SU-DHL-6 (cell line): ENCODE measurements at regions not wholly inside any gene's neighbourhood (a gene's known extent, or its start where the extent isn't known, plus 50 kb on each side); places are given as distances from the start of the nearest gene placed in this dataset.

ENCODE experiments used
- H2AFZ ChIP-seq: fragments of 200-600 bp; sonication (generic); 2 replicates; pipeline ENCODE4 v1.6.1; 2014; ENCODE audit warnings: low read depth, mild to moderate bottlenecking, moderate library complexity, mixed read lengths, antibody characterized with exemption, low read length; ENCODE audit not compliant: severe bottlenecking
- H3F3A ChIP-seq: fragments of 200-600 bp; shearing (Covaris generic); 2 replicates; pipeline ENCODE4 v1.6.0; 2016; ENCODE audit warnings: antibody characterized with exemption, mild to moderate bottlenecking; ENCODE audit not compliant: insufficient read depth
- H3K27ac ChIP-seq: fragments of 200-600 bp; sonication (generic); 2 replicates; pipeline ENCODE4 v1.5.1; 2016; ENCODE audit warnings: low read depth, mild to moderate bottlenecking, low read length, moderate library complexity, mixed read lengths
- H3K27me3 ChIP-seq: fragments of 200-600 bp; sonication (generic), shearing (Covaris generic); 2 replicates; pipeline ENCODE4 v1.6.0; 2014; ENCODE audit warnings: mild to moderate bottlenecking, low read length
- H3K36me3 ChIP-seq: fragments of 200-600 bp; sonication (generic); 2 replicates; pipeline ENCODE4 v1.6.1; 2014; ENCODE audit warnings: mild to moderate bottlenecking, low read length, mixed read lengths
- H3K4me2 ChIP-seq: fragments of 300-600, 200-600 bp; shearing (Covaris generic), sonication (generic); 2 replicates; pipeline ENCODE4 v1.6.0; 2014; ENCODE audit warnings: low read length, low read depth, mild to moderate bottlenecking; ENCODE audit not compliant: poor library complexity, severe bottlenecking
- H3K4me3 ChIP-seq: fragments of 200-600 bp; sonication (generic); 2 replicates; pipeline ENCODE4 v1.5.1; 2014; ENCODE audit warnings: antibody characterized with exemption, low read length, mild to moderate bottlenecking, mixed read lengths; ENCODE audit not compliant: insufficient read depth, poor library complexity, severe bottlenecking
- H3K79me2 ChIP-seq: fragments of 200-600 bp; sonication (generic); 2 replicates; pipeline ENCODE4 v1.6.1; 2014; ENCODE audit warnings: mild to moderate bottlenecking, low read length, moderate library complexity; ENCODE audit not compliant: insufficient read depth
- H3K9ac ChIP-seq: fragments of 200-600 bp; sonication (generic); 2 replicates; pipeline ENCODE4 v1.7.0; 2014; ENCODE audit warnings: mild to moderate bottlenecking, low read length
- H3K9me2 ChIP-seq: fragments of 200-600 bp; sonication (generic); replicated peaks from 2 replicates; pipeline ENCODE4 v1.6.1; 2014; ENCODE audit warnings: low read length; ENCODE audit not compliant: insufficient read depth
- H3K9me3 ChIP-seq: fragments of 200-600 bp; sonication (generic); 2 replicates; pipeline ENCODE4 v1.6.1; 2014; ENCODE audit warnings: low read length, mixed read lengths; ENCODE audit not compliant: insufficient read depth
- H4K20me1 ChIP-seq: fragments of 200-600 bp; sonication (generic); 2 replicates; pipeline ENCODE4 v1.6.1; 2014; ENCODE audit warnings: low read depth, mild to moderate bottlenecking, antibody characterized with exemption, low read length, moderate library complexity, mixed read lengths
- EZH2phosphoT487 ChIP-seq: fragments of 200-600 bp; sonication (generic), shearing (Covaris generic); conservative IDR thresholded peaks from 2 replicates; pipeline ENCODE4 v1.6.1; 2018; ENCODE audit warnings: mild to moderate bottlenecking, antibody characterized with exemption, low read length, moderate library complexity, mixed read lengths
- TF ChIP-seq, protein P1 (sequence below): fragments of 200-600 bp; sonication (generic); IDR thresholded peaks from one replicate; pipeline ENCODE4 v1.5.1; 2017; ENCODE audit warnings: antibody characterized with exemption, mild to moderate bottlenecking, low read length, moderate library complexity; ENCODE audit not compliant: insufficient read depth, poor library complexity, severe bottlenecking

- TF ChIP-seq EZH2phosphoT487: no peak
- TF ChIP-seq, protein P1, sequence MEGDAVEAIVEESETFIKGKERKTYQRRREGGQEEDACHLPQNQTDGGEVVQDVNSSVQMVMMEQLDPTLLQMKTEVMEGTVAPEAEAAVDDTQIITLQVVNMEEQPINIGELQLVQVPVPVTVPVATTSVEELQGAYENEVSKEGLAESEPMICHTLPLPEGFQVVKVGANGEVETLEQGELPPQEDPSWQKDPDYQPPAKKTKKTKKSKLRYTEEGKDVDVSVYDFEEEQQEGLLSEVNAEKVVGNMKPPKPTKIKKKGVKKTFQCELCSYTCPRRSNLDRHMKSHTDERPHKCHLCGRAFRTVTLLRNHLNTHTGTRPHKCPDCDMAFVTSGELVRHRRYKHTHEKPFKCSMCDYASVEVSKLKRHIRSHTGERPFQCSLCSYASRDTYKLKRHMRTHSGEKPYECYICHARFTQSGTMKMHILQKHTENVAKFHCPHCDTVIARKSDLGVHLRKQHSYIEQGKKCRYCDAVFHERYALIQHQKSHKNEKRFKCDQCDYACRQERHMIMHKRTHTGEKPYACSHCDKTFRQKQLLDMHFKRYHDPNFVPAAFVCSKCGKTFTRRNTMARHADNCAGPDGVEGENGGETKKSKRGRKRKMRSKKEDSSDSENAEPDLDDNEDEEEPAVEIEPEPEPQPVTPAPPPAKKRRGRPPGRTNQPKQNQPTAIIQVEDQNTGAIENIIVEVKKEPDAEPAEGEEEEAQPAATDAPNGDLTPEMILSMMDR: no peak
- no peaks in the 10 kb centered on the region for H4K20me1 ChIP-seq
- no peak overlapping the region for H3K27ac ChIP-seq
- no peaks in the 10 kb centered on the region for H3K9me2 ChIP-seq
- H3F3A ChIP-seq: no peaks in the 10 kb centered on the region
- no peak overlapping the region for H2AFZ ChIP-seq
- H3K4me2 ChIP-seq: no peak overlapping the region
- no peaks in the 10 kb centered on the region; the same call in 1 of the 2 replicates for H3K9me3 ChIP-seq
- no peaks in the 10 kb centered on the region for H3K27me3 ChIP-seq
- no peak overlapping the region for H3K4me3 ChIP-seq
- H3K79me2 ChIP-seq: no peaks in the 10 kb centered on the region
- H3K9ac ChIP-seq: no peak overlapping the region
- H3K36me3 ChIP-seq: no peaks in the 10 kb centered on the region
Observed at GRCh38 chr14:104333646-104334423, 195.4 kb downstream of the KIF26A start.

GRCh38 chr14:104334424-104335161, 196.2 kb downstream of the KIF26A start:
- no peaks in the 10 kb centered on the region for H3K36me3 ChIP-seq
- TF ChIP-seq EZH2phosphoT487: no peak
- TF ChIP-seq, protein P1: no peak
- no peaks in the 10 kb centered on the region for H3F3A ChIP-seq
- H3K9ac ChIP-seq: no peak overlapping the region
- H2AFZ ChIP-seq: no peak overlapping the region
- no peak overlapping the region for H3K4me3 ChIP-seq
- no peaks in the 10 kb centered on the region for H3K79me2 ChIP-seq
- no peaks in the 10 kb centered on the region; the same call in 1 of the 2 replicates for H3K9me3 ChIP-seq
- no peak overlapping the region for H3K27ac ChIP-seq
- no peak overlapping the region for H3K4me2 ChIP-seq
- no peaks in the 10 kb centered on the region for H3K27me3 ChIP-seq
- H4K20me1 ChIP-seq: no peaks in the 10 kb centered on the region
- H3K9me2 ChIP-seq: no peaks in the 10 kb centered on the region

DNA sequence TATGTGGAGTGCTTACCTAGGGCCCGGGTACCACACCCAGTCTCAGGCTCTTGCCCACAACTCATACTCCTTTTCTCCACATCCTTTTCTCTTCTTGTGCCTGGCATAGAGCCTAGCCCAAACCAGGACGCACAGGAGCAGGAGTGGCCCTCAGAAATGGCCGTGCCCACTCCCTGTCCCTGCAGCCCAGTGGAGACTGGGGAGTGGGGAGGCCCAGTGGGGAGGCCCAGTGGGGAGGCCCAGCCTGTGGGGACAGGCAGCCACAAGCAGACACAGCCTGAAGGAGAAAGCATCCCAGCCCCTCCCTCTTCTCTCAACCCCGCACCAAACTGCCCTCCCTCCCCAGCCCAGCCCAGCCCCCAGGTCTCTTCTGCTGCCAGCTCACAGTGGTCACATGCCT, 196.8 kb downstream of the KIF26A start:
- H3K27ac ChIP-seq: no peak overlapping the region
- H3K4me2 ChIP-seq: no peak overlapping the region
- no peak overlapping the region for H2AFZ ChIP-seq
- H3F3A ChIP-seq: no peaks in the 10 kb centered on the region
- H3K36me3 ChIP-seq: no peaks in the 10 kb centered on the region
- H3K9me3 ChIP-seq: no peaks in the 10 kb centered on the region
- H3K27me3 ChIP-seq: no peaks in the 10 kb centered on the region
- H4K20me1 ChIP-seq: no peaks in the 10 kb centered on the region
- H3K4me3 ChIP-seq: no peak overlapping the region
- no peaks in the 10 kb centered on the region for H3K9me2 ChIP-seq
- no peaks in the 10 kb centered on the region for H3K79me2 ChIP-seq
- TF ChIP-seq EZH2phosphoT487: no peak
- TF ChIP-seq, protein P1: no peak
- no peak overlapping the region for H3K9ac ChIP-seq
